ENCODE measurements at regions not wholly inside any gene's neighbourhood (a gene's known extent, or its start where the extent isn't known, plus 50 kb on each side); places are given as distances from the start of the nearest gene placed in this dataset.

- H3K9me3 ChIP-seq (ENCODE audit: low read depth) = no peaks in the 10 kb centered on the region
- H3K27me3 ChIP-seq (replicated peaks; ENCODE audit: insufficient read depth) = no peaks in the 10 kb centered on the region
- H3K9ac ChIP-seq = no peak overlapping the region
- peak overlapping the region; percentile 56; the same call in 1 of the 2 replicates for H3K27ac ChIP-seq
- no peak for TF ChIP-seq EZH2phosphoT487 (IDR thresholded peaks at IDR 0.05; ENCODE audit: insufficient read depth, low read depth)
- TF ChIP-seq EZH2 (IDR thresholded peaks at IDR 0.05; ENCODE audit: insufficient read depth, poor library complexity, severe bottlenecking) = no peak
- in situ Hi-C loops (cut with MboI) = loop anchor here (10.0 kb wide), 1 partner anchor 134 kb away; no protein-coding TSS in a partner anchor
- H3F3A ChIP-seq (ENCODE audit: insufficient read depth) = peaks cover 25% of the 10 kb centered on the region; the same call in 1 of the 2 replicates
- no peak overlapping the region for H3K4me3 ChIP-seq
- peaks cover 37% of the 10 kb centered on the region for H3K4me1 ChIP-seq (ENCODE audit: insufficient read depth)
- peaks cover 86% of the 10 kb centered on the region for H3K79me2 ChIP-seq (ENCODE audit: insufficient read depth)
- H3K4me2 ChIP-seq (ENCODE audit: unreplicated experiment) = no peak overlapping the region
- H3K9me2 ChIP-seq (ENCODE audit: insufficient read depth) = no peaks in the 10 kb centered on the region
- DNase-seq = no peak
- no peaks in the 10 kb centered on the region for H4K20me1 ChIP-seq (ENCODE audit: insufficient read depth)
- no peak overlapping the region for H2AFZ ChIP-seq
- no peaks in the 10 kb centered on the region for H3K36me3 ChIP-seq (ENCODE audit: low read depth)
Measured at GRCh38 chr11:33540427-33540826, 160.2 kb downstream of the C11orf91 start.

- H3K27ac ChIP-seq = peak overlapping the region; percentile 56
- TF ChIP-seq EZH2 (IDR thresholded peaks at IDR 0.05; ENCODE audit: insufficient read depth, poor library complexity, severe bottlenecking) = no peak
- TF ChIP-seq EZH2phosphoT487 (IDR thresholded peaks at IDR 0.05; ENCODE audit: insufficient read depth, low read depth) = no peak
- no peaks in the 10 kb centered on the region for H3K9me2 ChIP-seq (ENCODE audit: insufficient read depth)
- DNase-seq = peak; percentile 62
- H3K36me3 ChIP-seq (ENCODE audit: low read depth) = no peaks in the 10 kb centered on the region
- 19 to 24% methylated on average over 3 of the region's 3 CpGs for WGBS, 2 experiments (ENCODE audit: low coverage in 1 of 2, low lambda C conversion rate in 2 of 2, missing lambda C conversion rate in 2 of 2)
- H3K79me2 ChIP-seq (ENCODE audit: insufficient read depth) = peaks cover 90% of the 10 kb centered on the region
- H3K9me3 ChIP-seq (ENCODE audit: low read depth) = no peaks in the 10 kb centered on the region
- 0 out of 2 replicates have a peak overlapping the region, but pooled peaks have one; percentile 4 for H2AFZ ChIP-seq
- peaks cover 21% of the 10 kb centered on the region; the same call in 1 of the 2 replicates for H3F3A ChIP-seq (ENCODE audit: insufficient read depth)
- no peak overlapping the region for H3K4me3 ChIP-seq
- H3K4me1 ChIP-seq (ENCODE audit: insufficient read depth) = peaks cover 30% of the 10 kb centered on the region
- peak overlapping the region; percentile 36 for H3K4me2 ChIP-seq (ENCODE audit: unreplicated experiment)
- in situ Hi-C loops (cut with MboI) = loop anchor here (10.0 kb wide), 2 partner anchors 135 to 165 kb away; partner anchors contain the start of gene KIAA1549L
- H4K20me1 ChIP-seq (ENCODE audit: insufficient read depth) = no peaks in the 10 kb centered on the region
- no peaks in the 10 kb centered on the region for H3K27me3 ChIP-seq (replicated peaks; ENCODE audit: insufficient read depth)
- peak overlapping the region; percentile 4; the same call in 1 of the 2 replicates for H3K9ac ChIP-seq
Measured at GRCh38 chr11:33539751-33540150, 160.9 kb downstream of the C11orf91 start.

- H3K4me3 ChIP-seq = no peak overlapping the region
- H3K9me3 ChIP-seq (ENCODE audit: low read depth) = no peaks in the 10 kb centered on the region
- no peaks in the 10 kb centered on the region for H3K9me2 ChIP-seq (ENCODE audit: insufficient read depth)
- H3F3A ChIP-seq (ENCODE audit: insufficient read depth) = peaks cover 27% of the 10 kb centered on the region
- TF ChIP-seq EZH2 (IDR thresholded peaks at IDR 0.05; ENCODE audit: insufficient read depth, poor library complexity, severe bottlenecking) (no peak), EZH2phosphoT487 (IDR thresholded peaks at IDR 0.05; ENCODE audit: insufficient read depth, low read depth) (no peak)
- peaks cover 29% of the 10 kb centered on the region for H3K4me1 ChIP-seq (ENCODE audit: insufficient read depth)
- no peak overlapping the region; the same call in 1 of the 2 replicates for H3K27ac ChIP-seq
- H3K27me3 ChIP-seq (replicated peaks; ENCODE audit: insufficient read depth) = no peaks in the 10 kb centered on the region
- H3K4me2 ChIP-seq (ENCODE audit: unreplicated experiment) = no peak overlapping the region
- H3K36me3 ChIP-seq (ENCODE audit: low read depth) = no peaks in the 10 kb centered on the region
- H3K79me2 ChIP-seq (ENCODE audit: insufficient read depth) = peaks cover 95% of the 10 kb centered on the region
- H4K20me1 ChIP-seq (ENCODE audit: insufficient read depth) = no peaks in the 10 kb centered on the region
- WGBS, 2 experiments (ENCODE audit: low coverage in 1 of 2, low lambda C conversion rate in 2 of 2, missing lambda C conversion rate in 2 of 2) = 98 to 99% methylated on average over 2 of the region's 2 CpGs
- no peak for DNase-seq
- H3K9ac ChIP-seq = no peak overlapping the region
- H2AFZ ChIP-seq = no peak overlapping the region
- in situ Hi-C loops (cut with MboI) = loop anchor here (10.0 kb wide), 1 partner anchor 164 kb away; the partner anchor contains the start of gene KIAA1549L
Measured at GRCh38 chr11:33538726-33539125, 161.9 kb downstream of the C11orf91 start.

GRCh38 chr11:33536178-33536577, 164.4 kb downstream of the C11orf91 start:
- Histone ChIP-seq H3K27me3 (replicated peaks; ENCODE audit: insufficient read depth) (no peaks in the 10 kb centered on the region), H3K4me2 (ENCODE audit: unreplicated experiment) (no peak overlapping the region), H3K9ac (no peak overlapping the region), H2AFZ (no peak overlapping the region), H3K9me2 (ENCODE audit: insufficient read depth) (no peaks in the 10 kb centered on the region), H3K27ac (no peak overlapping the region), H3K36me3 (ENCODE audit: low read depth) (no peaks in the 10 kb centered on the region), H3K4me1 (ENCODE audit: insufficient read depth) (peaks cover 44% of the 10 kb centered on the region), H3K79me2 (ENCODE audit: insufficient read depth) (peaks cover 84% of the 10 kb centered on the region), H3F3A (ENCODE audit: insufficient read depth) (peaks cover 44% of the 10 kb centered on the region), H4K20me1 (ENCODE audit: insufficient read depth) (no peaks in the 10 kb centered on the region), H3K4me3 (no peak overlapping the region), H3K9me3 (ENCODE audit: low read depth) (no peaks in the 10 kb centered on the region)
- TF ChIP-seq EZH2phosphoT487 (IDR thresholded peaks at IDR 0.05; ENCODE audit: insufficient read depth, low read depth) = no peak
- no peak for TF ChIP-seq EZH2 (IDR thresholded peaks at IDR 0.05; ENCODE audit: insufficient read depth, poor library complexity, severe bottlenecking)
- in situ Hi-C loops (cut with MboI) = loop anchor here (10.0 kb wide), 1 partner anchor 161 kb away; the partner anchor contains the start of gene KIAA1549L
- DNase-seq = no peak
- 52 to 64% methylated on average over 4 of the region's 4 CpGs for WGBS, 2 experiments (ENCODE audit: low coverage in 1 of 2, low lambda C conversion rate in 2 of 2, missing lambda C conversion rate in 2 of 2)

Measured in GM23248 (cell line).